Activated T-cell treated with anti-CD3 and anti-CD28 coated beads, Interleukin-2, amount 50 U/mL, for 72 hours (primary cell): ENCODE measurements at regions not wholly inside any gene's neighbourhood (a gene's known extent, or its start where the extent isn't known, plus 50 kb on each side); places are given as distances from the start of the nearest gene placed in this dataset.
A peak's percentile ranks its signal among the peaks of the same experiment; 100 is the strongest.
"Not testable (repeated sequence)": the region's sequence is repeated elsewhere in the genome, so short reads cannot be mapped to it uniquely, and the experiment has no call there.

ENCODE experiments used
- ATAC-seq, 2 donors: fragments of 150-1000 bp; cut with Tn5 transposase; replicated peaks in 1 of 2; 2 replicates each; pipeline ENCODE4 v1.10.0; 2021; ENCODE audit warnings: moderate library complexity in 2 of 2, mild to moderate bottlenecking in 1 of 2
- DNase-seq, 2 donors: peaks; one replicate each; pipeline ENCODE4 v3.0.0; 2021 to 2022; ENCODE audit warnings: mixed read lengths in 1 of 2
- H3K27ac Mint-ChIP-seq: one replicate; pipeline ENCODE4 v1.8.0; 2022; ENCODE audit warnings: mild to moderate bottlenecking, moderate library complexity, mixed read lengths
- H3K27me3 Mint-ChIP-seq: one replicate; pipeline ENCODE4 v1.8.0; 2022; ENCODE audit warnings: low read depth, mixed read lengths
- H3K36me3 Mint-ChIP-seq, 2 donors: one replicate each; pipeline ENCODE4 v1.8.0; 2022; ENCODE audit warnings: mixed read lengths in 2 of 2, mild to moderate bottlenecking in 1 of 2; ENCODE audit not compliant: insufficient read depth in 2 of 2
- H3K4me1 Mint-ChIP-seq: one replicate; pipeline ENCODE4 v1.8.0; 2022; ENCODE audit warnings: low read depth, mixed read lengths
- H3K4me3 Mint-ChIP-seq, 2 donors: one replicate each; pipeline ENCODE4 v1.8.0; 2022; ENCODE audit warnings: mild to moderate bottlenecking in 2 of 2, mixed read lengths in 2 of 2, moderate library complexity in 2 of 2
- H3K9me3 Mint-ChIP-seq, 2 donors: one replicate each; pipeline ENCODE4 v1.8.0; 2022; ENCODE audit warnings: mixed read lengths in 2 of 2

GRCh38 chr12:93005928-93006392 is 76.9 kb upstream of the EEA1 start:
- no peak overlapping the region for H3K27ac Mint-ChIP-seq
- H3K4me3 Mint-ChIP-seq: no peak overlapping the region
- peaks cover 13% of the 10 kb centered on the region for H3K27me3 Mint-ChIP-seq
- H3K36me3 Mint-ChIP-seq: no peaks in the 10 kb centered on the region
- DNase-seq: no peak
- ATAC-seq: no peak
- no peaks in the 10 kb centered on the region for H3K9me3 Mint-ChIP-seq
- H3K4me1 Mint-ChIP-seq: peaks cover 29% of the 10 kb centered on the region

- ATAC-seq: no peak
- Mint-ChIP-seq H3K36me3 (no peaks in the 10 kb centered on the region), H3K27me3 (peaks cover 13% of the 10 kb centered on the region), H3K9me3 (no peaks in the 10 kb centered on the region), H3K27ac (no peak overlapping the region), H3K4me3 (no peak overlapping the region), H3K4me1 (peaks cover 29% of the 10 kb centered on the region)
- no peak for DNase-seq
Observed at GRCh38 chr12:93006471-93007208, 77.5 kb upstream of the EEA1 start.

- Mint-ChIP-seq H3K4me1 (peaks cover 29% of the 10 kb centered on the region), H3K36me3 (no peaks in the 10 kb centered on the region), H3K27ac (no peak overlapping the region), H3K27me3 (peaks cover 13% of the 10 kb centered on the region), H3K4me3 (no peak overlapping the region), H3K9me3 (no peaks in the 10 kb centered on the region)
- ATAC-seq: no peak
- DNase-seq: no peak
Observed at GRCh38 chr12:93007544-93007943, 78.4 kb upstream of the EEA1 start.

GRCh38 chr12:93008044-93008778 is 79.1 kb upstream of the EEA1 start:
- DNase-seq (no peak), ATAC-seq (peak; percentile 70 to 73)
- no peak overlapping the region for H3K27ac Mint-ChIP-seq
- H3K9me3 Mint-ChIP-seq: no peaks in the 10 kb centered on the region
- peak overlapping the region; percentile 4 to 27 for H3K4me3 Mint-ChIP-seq
- no peaks in the 10 kb centered on the region for H3K36me3 Mint-ChIP-seq
- H3K27me3 Mint-ChIP-seq: peaks cover 13% of the 10 kb centered on the region
- H3K4me1 Mint-ChIP-seq: peaks cover 29% of the 10 kb centered on the region

- not testable (repeated sequence) for ATAC-seq, H3K4me3 Mint-ChIP-seq, H3K36me3 Mint-ChIP-seq, H3K9me3 Mint-ChIP-seq, H3K27ac Mint-ChIP-seq, DNase-seq
- Mint-ChIP-seq H3K4me1 (peaks cover 29% of the 10 kb centered on the region), H3K27me3 (peaks cover 13% of the 10 kb centered on the region)
Observed at GRCh38 chr12:93008880-93009279, 79.8 kb upstream of the EEA1 start.

- H3K27ac Mint-ChIP-seq: no peak overlapping the region
- ATAC-seq (no peak), DNase-seq (no peak)
- H3K36me3 Mint-ChIP-seq: no peaks in the 10 kb centered on the region
- H3K4me3 Mint-ChIP-seq: no peak overlapping the region
- no peaks in the 10 kb centered on the region for H3K9me3 Mint-ChIP-seq
- peaks cover 13% of the 10 kb centered on the region for H3K27me3 Mint-ChIP-seq
- H3K4me1 Mint-ChIP-seq: peaks cover 29% of the 10 kb centered on the region
Observed at GRCh38 chr12:93009533-93009932, 80.4 kb upstream of the EEA1 start.

GRCh38 chr12:93010461-93010860 is 81.4 kb upstream of the EEA1 start:
- Mint-ChIP-seq H3K9me3 (no peaks in the 10 kb centered on the region), H3K4me1 (peaks cover 29% of the 10 kb centered on the region), H3K27me3 (peaks cover 13% of the 10 kb centered on the region), H3K36me3 (no peaks in the 10 kb centered on the region), H3K27ac (no peak overlapping the region), H3K4me3 (no peak overlapping the region)
- ATAC-seq (no peak), DNase-seq (no peak)

- Mint-ChIP-seq H3K9me3 (no peaks in the 10 kb centered on the region), H3K36me3 (no peaks in the 10 kb centered on the region), H3K27me3 (peaks cover 6% of the 10 kb centered on the region), H3K27ac (no peak overlapping the region), H3K4me1 (peaks cover 29% of the 10 kb centered on the region), H3K4me3 (no peak overlapping the region)
- ATAC-seq: no peak
- DNase-seq: no peak
Observed at GRCh38 chr12:93011100-93011499, 82.0 kb upstream of the EEA1 start.

GRCh38 chr12:93015871-93016751 is 87.0 kb upstream of the EEA1 start:
- H3K9me3 Mint-ChIP-seq: no peaks in the 10 kb centered on the region
- H3K4me1 Mint-ChIP-seq: no peaks in the 10 kb centered on the region
- no peak overlapping the region for H3K27ac Mint-ChIP-seq
- no peak for DNase-seq
- no peak for ATAC-seq
- no peaks in the 10 kb centered on the region for H3K27me3 Mint-ChIP-seq
- H3K36me3 Mint-ChIP-seq: no peaks in the 10 kb centered on the region
- H3K4me3 Mint-ChIP-seq: no peak overlapping the region

- Mint-ChIP-seq H3K27me3 (no peaks in the 10 kb centered on the region), H3K36me3 (no peaks in the 10 kb centered on the region), H3K4me3 (no peak overlapping the region), H3K27ac (no peak overlapping the region), H3K9me3 (no peaks in the 10 kb centered on the region), H3K4me1 (no peaks in the 10 kb centered on the region)
- DNase-seq (no peak), ATAC-seq (no peak)
Observed at GRCh38 chr12:93016752-93017350, 87.8 kb upstream of the EEA1 start.

- Mint-ChIP-seq H3K4me1 (no peaks in the 10 kb centered on the region), H3K27ac (no peak overlapping the region), H3K9me3 (no peaks in the 10 kb centered on the region), H3K27me3 (no peaks in the 10 kb centered on the region), H3K36me3 (no peaks in the 10 kb centered on the region), H3K4me3 (no peak overlapping the region)
- DNase-seq (no peak), ATAC-seq (no peak)
Observed at GRCh38 chr12:93018610-93019009, 89.5 kb upstream of the EEA1 start.

- ATAC-seq (no peak), DNase-seq (no peak)
- Mint-ChIP-seq H3K9me3 (no peaks in the 10 kb centered on the region), H3K4me3 (no peak overlapping the region), H3K36me3 (no peaks in the 10 kb centered on the region), H3K27me3 (no peaks in the 10 kb centered on the region), H3K27ac (no peak overlapping the region), H3K4me1 (no peaks in the 10 kb centered on the region)
Observed at GRCh38 chr12:93019212-93019927, 90.3 kb upstream of the EEA1 start.
